ENCODE measurements at regions not wholly inside any gene's neighbourhood (a gene's known extent, or its start where the extent isn't known, plus 50 kb on each side); places are given as distances from the start of the nearest gene placed in this dataset.

- TF ChIP-seq POLR2AphosphoS5 (IDR thresholded peaks at IDR 0.05; ENCODE audit: borderline replicate concordance, low read depth, low read length) (no peak), EZH2 (IDR thresholded peaks at IDR 0.05) (no peak)
Measured at GRCh38 chr9:23483566-23483965, 342.5 kb downstream of the ELAVL2 start.
